ENCODE measurements at regions not wholly inside any gene's neighbourhood (a gene's known extent, or its start where the extent isn't known, plus 50 kb on each side); places are given as distances from the start of the nearest gene placed in this dataset.

GRCh38 chr3:99188936-99189335 lies 287.4 kb upstream of the DCBLD2 start:
- POLR2A ChIA-PET: no interaction called here
- no peak for TF ChIP-seq CTCF (IDR thresholded peaks at IDR 0.05; ENCODE audit: insufficient read depth, low read length, missing control alignments)
- CTCF ChIA-PET: interaction anchor here (1.0 to 3.2 kb wide), 2 partner anchors 16 to 343 kb away, joined by 3 to 16 read pairs; no protein-coding TSS in a partner anchor
- no peak overlapping the region for H3K4me3 ChIP-seq (ENCODE audit: low read depth, low read length)
- no peak for DNase-seq (ENCODE audit: low read depth, low spot score)

GRCh38 chr3:99186016-99186415 lies 284.5 kb upstream of the DCBLD2 start:
- no peak for TF ChIP-seq CTCF (IDR thresholded peaks at IDR 0.05; ENCODE audit: insufficient read depth, low read length, missing control alignments)
- no peak overlapping the region for H3K4me3 ChIP-seq (ENCODE audit: low read depth, low read length)
- POLR2A ChIA-PET: no interaction called here
- DNase-seq (ENCODE audit: low read depth, low spot score): no peak
- CTCF ChIA-PET: interaction anchor here (1.8 to 5.1 kb wide), 2 partner anchors 10 to 14 kb away, joined by 8 to 47 read pairs; no protein-coding TSS in a partner anchor

- ChIA-PET CTCF (interaction anchor here (0.7 to 1.8 kb wide), 6 partner anchors 10 to 511 kb away, joined by 3 to 8 read pairs (median 4); no protein-coding TSS in a partner anchor), POLR2A (no interaction called here)
These were observed 274.9 kb upstream of the DCBLD2 start for GRCh38 chr3:99176169-99176964.

GRCh38 chr3:99175276-99175812 lies 273.8 kb upstream of the DCBLD2 start:
- TF ChIP-seq CTCF (IDR thresholded peaks at IDR 0.05; ENCODE audit: insufficient read depth, low read length, missing control alignments): no peak
- CTCF ChIA-PET: interaction anchor here (1.0 to 2.8 kb wide), 6 partner anchors 9 to 152 kb away, joined by 3 to 18 read pairs (median 6); no protein-coding TSS in a partner anchor
- DNase-seq (ENCODE audit: low read depth, low spot score): no peak
- no peak overlapping the region for H3K4me3 ChIP-seq (ENCODE audit: low read depth, low read length)
- POLR2A ChIA-PET: no interaction called here

More at GRCh38 chr3:99176169-99176964, 274.9 kb upstream of the DCBLD2 start:
- no peak overlapping the region for H3K4me3 ChIP-seq (ENCODE audit: low read depth, low read length)
- DNase-seq (ENCODE audit: low read depth, low spot score): no peak
- no peak for TF ChIP-seq CTCF (IDR thresholded peaks at IDR 0.05; ENCODE audit: insufficient read depth, low read length, missing control alignments)

- peak; percentile 70 for TF ChIP-seq CTCF (IDR thresholded peaks at IDR 0.05; ENCODE audit: insufficient read depth, low read length, missing control alignments)
- no peak overlapping the region for H3K4me3 ChIP-seq (ENCODE audit: low read depth, low read length)
- DNase-seq (ENCODE audit: low read depth, low spot score): peak; percentile 34
- CTCF ChIA-PET: interaction anchor here (0.6 to 4.0 kb wide), 67 partner anchors 9 to 595 kb away, joined by 3 to 62 read pairs (median 4); partner anchors contain the start of gene COL8A1
- POLR2A ChIA-PET: no interaction called here
These were observed 271.5 kb upstream of the DCBLD2 start for GRCh38 chr3:99172736-99173657.

Data from AG04449 (cell line).